ENCODE measurements at regions not wholly inside any gene's neighbourhood (a gene's known extent, or its start where the extent isn't known, plus 50 kb on each side); places are given as distances from the start of the nearest gene placed in this dataset.

GRCh38 chr2:173751245-173751975 lies 213.8 kb downstream of the SP3 start:
- TF ChIP-seq CTCF (IDR thresholded peaks at IDR 0.05), result no peak
- TF ChIP-seq POLR2A (IDR thresholded peaks at IDR 0.05), result no peak
- no peak for TF ChIP-seq POLR2AphosphoS5 (IDR thresholded peaks at IDR 0.05; ENCODE audit: insufficient read depth in 1 of 2, low read depth in 1 of 2)
- no peak for DNase-seq (ENCODE audit: extremely low spot score in 2 of 2)
- H3K27ac ChIP-seq, result no peak overlapping the region
- intact Hi-C loops (cut with DNase I), result no loop called here
- no peaks in the 10 kb centered on the region for H3K36me3 ChIP-seq
- no peak overlapping the region for H3K4me3 ChIP-seq
- no peaks in the 10 kb centered on the region for H3K9me3 ChIP-seq
- H3K4me1 ChIP-seq, result peaks cover 9% of the 10 kb centered on the region
- H3K27me3 ChIP-seq, result no peaks in the 10 kb centered on the region

- Histone ChIP-seq H3K4me3 (no peak overlapping the region), H3K27me3 (no peaks in the 10 kb centered on the region)
- TF ChIP-seq POLR2A (IDR thresholded peaks at IDR 0.05), result no peak
- TF ChIP-seq POLR2AphosphoS5 (IDR thresholded peaks at IDR 0.05; ENCODE audit: insufficient read depth in 1 of 2, low read depth in 1 of 2), result no peak
- no peak for TF ChIP-seq CTCF (IDR thresholded peaks at IDR 0.05)
Observed at GRCh38 chr2:173752152-173752551, 213.0 kb downstream of the SP3 start.

GRCh38 chr2:173753441-173753840 lies 211.7 kb downstream of the SP3 start:
- DNase-seq (ENCODE audit: extremely low spot score in 2 of 2), result no peak
- intact Hi-C loops (cut with DNase I), result no loop called here
- Histone ChIP-seq H3K4me3 (no peak overlapping the region), H3K27ac (no peak overlapping the region), H3K27me3 (no peaks in the 10 kb centered on the region), H3K36me3 (no peaks in the 10 kb centered on the region), H3K9me3 (no peaks in the 10 kb centered on the region), H3K4me1 (peaks cover 9% of the 10 kb centered on the region)
- TF ChIP-seq POLR2AphosphoS5 (IDR thresholded peaks at IDR 0.05; ENCODE audit: insufficient read depth in 1 of 2, low read depth in 1 of 2) (no peak), CTCF (IDR thresholded peaks at IDR 0.05) (no peak), POLR2A (IDR thresholded peaks at IDR 0.05) (no peak)

More at GRCh38 chr2:173752152-173752551, 213.0 kb downstream of the SP3 start:
- no peak for DNase-seq (ENCODE audit: extremely low spot score in 2 of 2)
- Histone ChIP-seq H3K4me1 (peaks cover 9% of the 10 kb centered on the region), H3K9me3 (no peaks in the 10 kb centered on the region), H3K27ac (no peak overlapping the region), H3K36me3 (no peaks in the 10 kb centered on the region)
- intact Hi-C loops (cut with DNase I), result no loop called here

- Histone ChIP-seq H3K27me3 (no peaks in the 10 kb centered on the region), H3K4me3 (no peak overlapping the region), H3K9me3 (no peaks in the 10 kb centered on the region), H3K27ac (no peak overlapping the region), H3K4me1 (peaks cover 9% of the 10 kb centered on the region), H3K36me3 (no peaks in the 10 kb centered on the region)
- intact Hi-C loops (cut with DNase I), result no loop called here
- no peak for DNase-seq (ENCODE audit: extremely low spot score in 2 of 2)
- TF ChIP-seq POLR2A (IDR thresholded peaks at IDR 0.05) (no peak), POLR2AphosphoS5 (IDR thresholded peaks at IDR 0.05; ENCODE audit: insufficient read depth in 1 of 2, low read depth in 1 of 2) (no peak), CTCF (IDR thresholded peaks at IDR 0.05) (no peak)
Observed at GRCh38 chr2:173754165-173754564, 211.0 kb downstream of the SP3 start.

GRCh38 chr2:173754837-173755236 lies 210.3 kb downstream of the SP3 start:
- DNase-seq (ENCODE audit: extremely low spot score in 2 of 2), result no peak

More at GRCh38 chr2:173754837-173755236, 210.3 kb downstream of the SP3 start:
- H3K4me1 ChIP-seq, result peaks cover 9% of the 10 kb centered on the region
- no peaks in the 10 kb centered on the region for H3K9me3 ChIP-seq
- H3K27ac ChIP-seq, result no peak overlapping the region
- intact Hi-C loops (cut with DNase I), result no loop called here
- no peaks in the 10 kb centered on the region for H3K27me3 ChIP-seq
- H3K4me3 ChIP-seq, result no peak overlapping the region
- no peak for TF ChIP-seq POLR2AphosphoS5 (IDR thresholded peaks at IDR 0.05; ENCODE audit: insufficient read depth in 1 of 2, low read depth in 1 of 2)
- TF ChIP-seq CTCF (IDR thresholded peaks at IDR 0.05), result no peak
- no peak for TF ChIP-seq POLR2A (IDR thresholded peaks at IDR 0.05)
- no peaks in the 10 kb centered on the region for H3K36me3 ChIP-seq

Data from vagina (tissue), 2 donors.